Adrenal gland (tissue), 9 donors: ENCODE measurements at regions not wholly inside any gene's neighbourhood (a gene's known extent, or its start where the extent isn't known, plus 50 kb on each side); places are given as distances from the start of the nearest gene placed in this dataset.
"Not testable (repeated sequence)": the region's sequence is repeated elsewhere in the genome, so short reads cannot be mapped to it uniquely, and the experiment has no call there.

Source experiments
- DNase-seq, 7 donors: peaks; one replicate each; pipeline ENCODE4 v3.0.0-alpha.2; 2019 to 2020
- H3K27ac ChIP-seq, 5 donors: fragments of 200-600 bp; sonication (generic) in 4 of 5; 1 replicate in 3 of 5; 2 replicates in 2 of 5; pipeline versions ENCODE4 v1.5.1 to v1.8.0; 2016 to 2020; ENCODE audit warnings: mild to moderate bottlenecking in 1 of 5
- H3K27me3 ChIP-seq: fragments of 200-600 bp; 2 replicates; pipeline ENCODE4 v1.8.0; 2021
- H3K36me3 ChIP-seq, 2 donors: fragments of 200-600 bp; replicated peaks in 1 of 2; 1 replicate in 1 of 2; 2 replicates in 1 of 2; pipeline versions ENCODE4 v1.5.1 to v1.8.0; 2018 to 2022
- H3K4me1 ChIP-seq, 2 donors: fragments of 200-600 bp; replicated peaks in 1 of 2; 1 replicate in 1 of 2; 2 replicates in 1 of 2; pipeline versions ENCODE4 v1.5.1 to v1.8.0; 2018 to 2021
- H3K4me3 ChIP-seq, 4 donors: fragments of 200-600 bp; sonication (generic) in 3 of 4; one replicate each; pipeline ENCODE4 v1.5.1; 2016 to 2018
- H3K9me3 ChIP-seq, 3 donors: fragments of 200-600 bp; sonication (generic) in 1 of 3; replicated peaks in 1 of 3; 1 replicate in 2 of 3; 2 replicates in 1 of 3; pipeline versions ENCODE4 v1.5.1 to v1.8.0; 2016 to 2021
- CTCF ChIP-seq, 6 experiments: fragments of 450-650 bp in 4 of 6; fragments of 200-600 bp in 2 of 6; sonication (generic) in 1 of 6; IDR thresholded peaks; 1 replicate in 5 of 6; 2 replicates in 1 of 6; pipeline versions ENCODE4 v1.5.1 to v1.8.0; 2016 to 2021; ENCODE audit warnings: antibody characterized with exemption in 6 of 6, mild to moderate bottlenecking in 2 of 6, moderate library complexity in 1 of 6
- POLR2A ChIP-seq, 2 donors: fragments of 450-650 bp; IDR thresholded peaks; one replicate each; pipeline ENCODE4 v1.6.1; 2017; ENCODE audit warnings: antibody characterized with exemption in 2 of 2, mild to moderate bottlenecking in 2 of 2, moderate library complexity in 1 of 2
- WGBS, 4 donors: extraction: QIAGEN DNeasy Blood & Tissue Kit in 2 of 4; methylation state at CpG; one replicate each; pipeline versions ENCODE4 v1.1.5 to v1.1.7; 2013 to 2017; 5-methylcytosine and 5-hydroxymethylcytosine counted together
- intact Hi-C, 2 donors: fragments of 100-400 bp; cut with DNase I; formaldehyde crosslinking; loops; one replicate each; pipeline versions ENCODE4 v1.14.1 to v1.15.0; 2022 to 2023
- donor health status: healthy with polysubstance abuse.
- donor health status: Bipolar disorder and iron deficiency.
- donor health status: DM: yes; HTN: yes; CAD: no.
- donor health status: DM: no; HTN: no; CAD: no.
- donor health status: DM: no; HTN: no; CAD: no.

GRCh38 chr4:138789796-138790195, 225.8 kb upstream of the NOCT start:
- Histone ChIP-seq H3K4me1 (no peaks in the 10 kb centered on the region), H3K36me3 (no peaks in the 10 kb centered on the region), H3K27me3 (no peaks in the 10 kb centered on the region), H3K4me3 (no peak overlapping the region), H3K9me3 (no peaks in the 10 kb centered on the region), H3K27ac (no peak overlapping the region)
- no peak for DNase-seq
- 66 to 84% (median 77%) methylated on average over 5 of the region's 5 CpGs for WGBS, 4 donors
- no peak for TF ChIP-seq POLR2A (IDR thresholded peaks at IDR 0.05)
- no peak for TF ChIP-seq CTCF (IDR thresholded peaks at IDR 0.05)
- intact Hi-C loops, result no loop called here

GRCh38 chr4:138788857-138789256, 226.7 kb upstream of the NOCT start:
- no peak for DNase-seq
- Histone ChIP-seq H3K9me3 (no peaks in the 10 kb centered on the region), H3K4me3 (no peak overlapping the region), H3K4me1 (no peaks in the 10 kb centered on the region), H3K27me3 (no peaks in the 10 kb centered on the region), H3K36me3 (no peaks in the 10 kb centered on the region), H3K27ac (no peak overlapping the region)
- TF ChIP-seq CTCF (IDR thresholded peaks at IDR 0.05) (no peak), POLR2A (IDR thresholded peaks at IDR 0.05) (no peak)
- WGBS, 4 donors, result 74 to 82% (median 81%) methylated on average over 5 of the region's 5 CpGs
- intact Hi-C loops, result no loop called here

- H3K4me1 ChIP-seq, result no peaks in the 10 kb centered on the region
- no peaks in the 10 kb centered on the region for H3K36me3 ChIP-seq
- no peaks in the 10 kb centered on the region for H3K27me3 ChIP-seq
- H3K4me3 ChIP-seq, result no peak overlapping the region
- DNase-seq, result no peak
- TF ChIP-seq CTCF (IDR thresholded peaks at IDR 0.05) (no peak), POLR2A (IDR thresholded peaks at IDR 0.05) (no peak)
- 81 to 94% (median 87%) methylated on average over 1 of the region's 1 CpG for WGBS, 4 donors
- intact Hi-C loops, result no loop called here
- H3K27ac ChIP-seq, result no peak overlapping the region
- no peaks in the 10 kb centered on the region for H3K9me3 ChIP-seq
These were observed 227.3 kb upstream of the NOCT start for GRCh38 chr4:138788267-138788790.

- 87 to 93% (median 90%) methylated on average over 2 of the region's 2 CpGs for WGBS, 4 donors
- DNase-seq, result not testable (repeated sequence)
These were observed 235.8 kb upstream of the NOCT start for GRCh38 chr4:138779761-138780160.

GRCh38 chr4:138775890-138776289, 239.7 kb upstream of the NOCT start:
- no peak overlapping the region for H3K27ac ChIP-seq
- H3K9me3 ChIP-seq, result no peaks in the 10 kb centered on the region
- no peaks in the 10 kb centered on the region for H3K36me3 ChIP-seq
- DNase-seq, result peak in 1 of 7 donors; percentile 1
- no peaks in the 10 kb centered on the region for H3K27me3 ChIP-seq
- intact Hi-C loops, result no loop called here
- 57 to 69% (median 58%) methylated on average over 6 of the region's 6 CpGs for WGBS, 4 donors
- no peak overlapping the region for H3K4me3 ChIP-seq
- no peak for TF ChIP-seq CTCF (IDR thresholded peaks at IDR 0.05)
- no peaks in the 10 kb centered on the region for H3K4me1 ChIP-seq

More at GRCh38 chr4:138779761-138780160, 235.8 kb upstream of the NOCT start:
- H3K4me3 ChIP-seq, H3K27ac ChIP-seq, H3K27me3 ChIP-seq, H3K4me1 ChIP-seq, H3K9me3 ChIP-seq, intact Hi-C loops, H3K36me3 ChIP-seq: not testable (repeated sequence)
